ENCODE measurements at regions not wholly inside any gene's neighbourhood (a gene's known extent, or its start where the extent isn't known, plus 50 kb on each side); places are given as distances from the start of the nearest gene placed in this dataset.

DNA sequence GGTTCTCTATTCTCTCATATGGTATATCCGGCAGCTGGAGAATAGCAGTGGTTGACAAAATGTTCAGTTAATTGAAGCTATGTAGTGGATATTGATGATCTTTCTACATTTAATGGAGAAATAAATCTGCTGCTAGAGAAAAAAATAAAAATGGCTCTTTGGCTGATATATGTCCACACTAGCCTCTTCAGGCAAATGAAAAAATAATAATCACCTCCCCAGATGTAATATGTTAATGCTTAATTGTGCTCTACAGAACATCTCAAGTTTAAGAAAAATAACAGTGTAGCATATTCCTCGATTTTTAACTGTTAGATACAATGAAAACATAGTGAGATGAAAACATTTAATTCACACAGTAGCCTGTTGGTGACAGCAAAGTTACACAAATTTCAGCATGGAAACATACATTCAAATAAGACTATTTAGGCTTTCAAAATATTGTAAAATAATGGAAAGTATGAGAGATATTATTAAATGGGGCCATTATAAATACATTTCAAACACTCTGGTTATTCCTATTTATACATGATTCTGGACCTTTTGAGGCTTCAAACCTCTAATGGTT is 543.0 kb downstream of the MAT2B start:
- no peaks in the 10 kb centered on the region for H3K27me3 ChIP-seq (ENCODE audit: control insufficient read depth, insufficient read depth, low read length)
- H3K27ac ChIP-seq (ENCODE audit: low read depth, low read length), result no peak overlapping the region
- no peaks in the 10 kb centered on the region for H3K4me1 ChIP-seq (ENCODE audit: control insufficient read depth, insufficient read depth, low read length)
- H3K9ac ChIP-seq (ENCODE audit: low read length), result no peak overlapping the region
- no peaks in the 10 kb centered on the region for H3K36me3 ChIP-seq (ENCODE audit: control insufficient read depth, insufficient read depth, low read length)
- H3K4me3 ChIP-seq (ENCODE audit: low read length), result no peak overlapping the region

DNA sequence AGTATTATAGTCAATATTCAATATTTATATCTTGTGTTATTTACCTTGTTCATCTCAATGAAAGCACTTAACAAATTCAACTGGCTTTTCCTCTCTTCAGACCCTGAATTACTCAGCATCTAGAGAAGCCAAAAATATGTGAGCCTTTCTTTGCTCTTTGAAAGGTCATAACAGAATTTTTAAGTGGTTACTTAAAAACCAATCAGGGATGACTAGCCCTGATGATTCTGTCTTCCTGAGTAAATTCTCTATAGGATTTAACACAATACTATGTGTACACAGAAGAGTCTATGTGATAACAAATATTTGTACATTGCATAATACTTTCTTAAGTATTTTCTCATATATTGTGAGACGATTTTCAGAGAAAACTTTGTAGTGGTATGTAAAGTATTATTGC is 546.3 kb downstream of the MAT2B start:
- no peak overlapping the region for H3K27ac ChIP-seq (ENCODE audit: low read depth, low read length)
- no peak overlapping the region for H3K4me3 ChIP-seq (ENCODE audit: low read length)
- no peaks in the 10 kb centered on the region for H3K27me3 ChIP-seq (ENCODE audit: control insufficient read depth, insufficient read depth, low read length)
- no peaks in the 10 kb centered on the region for H3K4me1 ChIP-seq (ENCODE audit: control insufficient read depth, insufficient read depth, low read length)
- no peaks in the 10 kb centered on the region for H3K36me3 ChIP-seq (ENCODE audit: control insufficient read depth, insufficient read depth, low read length)
- H3K9ac ChIP-seq (ENCODE audit: low read length), result no peak overlapping the region

- H3K36me3 ChIP-seq (ENCODE audit: control insufficient read depth, insufficient read depth, low read length), result no peaks in the 10 kb centered on the region
- H3K27ac ChIP-seq (ENCODE audit: low read depth, low read length), result no peak overlapping the region
- no peak overlapping the region for H3K9ac ChIP-seq (ENCODE audit: low read length)
- H3K4me3 ChIP-seq (ENCODE audit: low read length), result no peak overlapping the region
- H3K4me1 ChIP-seq (ENCODE audit: control insufficient read depth, insufficient read depth, low read length), result no peaks in the 10 kb centered on the region
- no peaks in the 10 kb centered on the region for H3K27me3 ChIP-seq (ENCODE audit: control insufficient read depth, insufficient read depth, low read length)
Observed at GRCh38 chr5:164052536-164053093, 547.2 kb downstream of the MAT2B start.

DNA sequence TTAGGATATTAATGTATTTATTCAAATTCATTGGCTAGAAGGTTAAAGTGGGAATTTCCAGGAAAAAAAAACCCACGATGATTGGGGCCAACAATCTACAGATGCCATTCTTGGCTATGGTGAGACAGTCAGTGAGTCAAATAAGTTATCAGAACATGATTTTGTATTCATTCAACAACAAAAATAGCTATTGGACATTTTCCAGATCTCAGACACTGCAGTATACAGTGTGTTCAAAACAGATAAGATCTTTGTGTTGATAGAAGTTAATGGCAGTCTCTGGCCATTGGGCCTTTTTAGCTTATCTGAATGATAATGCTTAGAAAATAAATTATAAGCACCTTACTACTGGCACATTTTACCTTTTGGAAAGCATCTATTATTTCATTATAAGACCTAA is 547.7 kb downstream of the MAT2B start:
- no peaks in the 10 kb centered on the region for H3K36me3 ChIP-seq (ENCODE audit: control insufficient read depth, insufficient read depth, low read length)
- no peaks in the 10 kb centered on the region for H3K4me1 ChIP-seq (ENCODE audit: control insufficient read depth, insufficient read depth, low read length)
- no peaks in the 10 kb centered on the region for H3K27me3 ChIP-seq (ENCODE audit: control insufficient read depth, insufficient read depth, low read length)
- H3K4me3 ChIP-seq (ENCODE audit: low read length), result no peak overlapping the region
- no peak overlapping the region for H3K27ac ChIP-seq (ENCODE audit: low read depth, low read length)
- H3K9ac ChIP-seq (ENCODE audit: low read length), result no peak overlapping the region

- Histone ChIP-seq H3K36me3 (ENCODE audit: control insufficient read depth, insufficient read depth, low read length) (no peaks in the 10 kb centered on the region), H3K9ac (ENCODE audit: low read length) (no peak overlapping the region), H3K27ac (ENCODE audit: low read depth, low read length) (no peak overlapping the region), H3K4me1 (ENCODE audit: control insufficient read depth, insufficient read depth, low read length) (no peaks in the 10 kb centered on the region), H3K4me3 (ENCODE audit: low read length) (no peak overlapping the region), H3K27me3 (ENCODE audit: control insufficient read depth, insufficient read depth, low read length) (no peaks in the 10 kb centered on the region)
Observed at GRCh38 chr5:164054461-164054860, 549.0 kb downstream of the MAT2B start.

DNA sequence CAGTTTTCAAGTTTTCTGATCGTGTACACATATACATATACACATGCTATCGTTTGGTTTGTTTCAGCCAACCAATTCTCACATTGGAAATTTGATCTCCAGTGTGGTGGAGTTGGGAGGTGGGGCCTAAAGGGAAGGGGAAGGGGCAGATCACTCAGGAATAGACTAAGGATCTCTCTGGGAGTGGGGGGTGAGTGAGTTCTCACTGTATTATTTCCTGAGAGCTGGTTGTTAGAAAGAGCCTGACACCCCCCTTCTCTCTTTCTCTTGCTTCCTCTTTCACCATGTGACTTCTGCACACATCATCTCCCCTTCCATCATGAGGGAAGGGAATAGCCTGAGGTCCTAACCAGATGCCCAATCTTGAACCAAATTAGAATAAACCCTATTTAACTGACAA is 551.7 kb downstream of the MAT2B start:
- no peaks in the 10 kb centered on the region for H3K27me3 ChIP-seq (ENCODE audit: control insufficient read depth, insufficient read depth, low read length)
- H3K9ac ChIP-seq (ENCODE audit: low read length), result no peak overlapping the region
- no peaks in the 10 kb centered on the region for H3K4me1 ChIP-seq (ENCODE audit: control insufficient read depth, insufficient read depth, low read length)
- no peaks in the 10 kb centered on the region for H3K36me3 ChIP-seq (ENCODE audit: control insufficient read depth, insufficient read depth, low read length)
- H3K27ac ChIP-seq (ENCODE audit: low read depth, low read length), result no peak overlapping the region
- no peak overlapping the region for H3K4me3 ChIP-seq (ENCODE audit: low read length)

DNA sequence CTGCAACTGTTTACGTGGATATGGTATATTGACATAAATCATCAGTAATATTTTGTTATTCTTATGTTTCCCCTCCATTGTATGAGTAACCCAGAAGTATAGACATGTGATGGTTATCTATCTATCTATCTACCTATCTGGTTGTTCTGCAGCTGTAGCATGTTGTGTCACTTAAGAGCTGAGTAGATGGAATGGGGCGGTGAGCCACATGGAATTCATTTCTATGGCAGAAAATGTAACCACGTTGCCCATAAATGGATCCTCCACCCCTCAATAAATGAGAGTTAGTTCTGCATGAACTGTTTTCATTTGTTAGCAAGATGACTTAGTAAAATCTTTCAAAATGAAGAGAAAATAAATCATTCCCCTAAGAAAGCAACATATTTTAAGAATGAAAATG is 553.2 kb downstream of the MAT2B start:
- H3K36me3 ChIP-seq (ENCODE audit: control insufficient read depth, insufficient read depth, low read length), result no peaks in the 10 kb centered on the region
- no peaks in the 10 kb centered on the region for H3K4me1 ChIP-seq (ENCODE audit: control insufficient read depth, insufficient read depth, low read length)
- H3K9ac ChIP-seq (ENCODE audit: low read length), result no peak overlapping the region
- no peak overlapping the region for H3K4me3 ChIP-seq (ENCODE audit: low read length)
- H3K27ac ChIP-seq (ENCODE audit: low read depth, low read length), result no peak overlapping the region
- H3K27me3 ChIP-seq (ENCODE audit: control insufficient read depth, insufficient read depth, low read length), result no peaks in the 10 kb centered on the region

DNA sequence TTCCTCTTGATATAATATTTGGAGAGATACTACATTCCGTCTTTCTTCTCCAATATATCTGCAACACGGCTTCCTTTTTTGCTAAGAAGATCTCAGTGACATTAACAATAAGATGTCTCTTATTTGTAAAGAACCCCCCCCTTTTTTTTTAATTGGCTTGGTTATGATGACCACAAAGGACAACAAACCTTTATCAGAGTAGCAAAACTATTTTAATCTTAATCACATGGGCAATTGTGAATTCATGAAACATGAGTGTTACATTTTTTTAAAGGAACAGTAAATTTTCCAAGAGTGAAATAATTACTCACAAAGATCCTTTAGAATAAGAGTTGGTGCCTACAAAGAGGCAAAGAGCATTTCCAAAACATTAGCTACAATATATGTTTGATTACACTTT is 554.1 kb downstream of the MAT2B start:
- Histone ChIP-seq H3K4me3 (ENCODE audit: low read length) (no peak overlapping the region), H3K36me3 (ENCODE audit: control insufficient read depth, insufficient read depth, low read length) (no peaks in the 10 kb centered on the region), H3K27me3 (ENCODE audit: control insufficient read depth, insufficient read depth, low read length) (no peaks in the 10 kb centered on the region), H3K9ac (ENCODE audit: low read length) (no peak overlapping the region), H3K4me1 (ENCODE audit: control insufficient read depth, insufficient read depth, low read length) (no peaks in the 10 kb centered on the region), H3K27ac (ENCODE audit: low read depth, low read length) (no peak overlapping the region)

DNA sequence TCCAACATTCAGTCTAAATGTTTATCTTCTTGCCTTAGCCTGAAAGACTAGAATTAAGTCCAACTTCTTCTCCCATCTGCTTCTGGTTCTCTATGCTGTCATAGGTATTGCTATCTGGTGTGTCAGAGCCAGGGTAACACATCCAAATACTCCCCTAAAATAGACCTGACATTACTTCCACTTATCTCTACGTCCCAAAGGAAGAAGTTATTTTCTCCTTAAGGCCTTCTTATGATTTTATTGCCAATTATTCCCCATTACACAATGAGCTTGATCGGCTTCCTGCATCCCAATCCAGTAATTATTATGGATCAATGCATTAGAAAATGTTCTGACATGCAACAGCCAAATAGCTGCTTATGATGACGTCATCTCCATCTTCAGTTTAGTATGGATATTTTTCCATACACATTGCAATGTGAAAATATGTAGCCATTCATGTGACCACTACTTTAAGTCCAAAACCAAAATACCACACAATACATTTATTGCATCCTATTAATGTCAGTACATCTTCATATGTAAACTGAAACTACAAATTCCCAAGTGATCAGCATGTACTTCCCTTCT is 555.5 kb downstream of the MAT2B start:
- Histone ChIP-seq H3K27me3 (ENCODE audit: control insufficient read depth, insufficient read depth, low read length) (no peaks in the 10 kb centered on the region), H3K27ac (ENCODE audit: low read depth, low read length) (no peak overlapping the region), H3K4me3 (ENCODE audit: low read length) (no peak overlapping the region), H3K9ac (ENCODE audit: low read length) (no peak overlapping the region), H3K36me3 (ENCODE audit: control insufficient read depth, insufficient read depth, low read length) (no peaks in the 10 kb centered on the region), H3K4me1 (ENCODE audit: control insufficient read depth, insufficient read depth, low read length) (no peaks in the 10 kb centered on the region)

- Histone ChIP-seq H3K4me3 (ENCODE audit: low read length) (no peak overlapping the region), H3K4me1 (ENCODE audit: control insufficient read depth, insufficient read depth, low read length) (no peaks in the 10 kb centered on the region), H3K27me3 (ENCODE audit: control insufficient read depth, insufficient read depth, low read length) (no peaks in the 10 kb centered on the region), H3K36me3 (ENCODE audit: control insufficient read depth, insufficient read depth, low read length) (no peaks in the 10 kb centered on the region), H3K27ac (ENCODE audit: low read depth, low read length) (no peak overlapping the region), H3K9ac (ENCODE audit: low read length) (no peak overlapping the region)
Observed at GRCh38 chr5:164062304-164062703, 556.9 kb downstream of the MAT2B start.

GRCh38 chr5:164065266-164065665 is 559.8 kb downstream of the MAT2B start:
- no peak overlapping the region for H3K9ac ChIP-seq (ENCODE audit: low read length)
- no peaks in the 10 kb centered on the region for H3K36me3 ChIP-seq (ENCODE audit: control insufficient read depth, insufficient read depth, low read length)
- H3K4me1 ChIP-seq (ENCODE audit: control insufficient read depth, insufficient read depth, low read length), result no peaks in the 10 kb centered on the region
- H3K27ac ChIP-seq (ENCODE audit: low read depth, low read length), result no peak overlapping the region
- H3K4me3 ChIP-seq (ENCODE audit: low read length), result no peak overlapping the region
- H3K27me3 ChIP-seq (ENCODE audit: control insufficient read depth, insufficient read depth, low read length), result no peaks in the 10 kb centered on the region

- Histone ChIP-seq H3K4me3 (ENCODE audit: low read length) (no peak overlapping the region), H3K4me1 (ENCODE audit: control insufficient read depth, insufficient read depth, low read length) (no peaks in the 10 kb centered on the region), H3K27ac (ENCODE audit: low read depth, low read length) (no peak overlapping the region), H3K27me3 (ENCODE audit: control insufficient read depth, insufficient read depth, low read length) (no peaks in the 10 kb centered on the region), H3K9ac (ENCODE audit: low read length) (no peak overlapping the region), H3K36me3 (ENCODE audit: control insufficient read depth, insufficient read depth, low read length) (no peaks in the 10 kb centered on the region)
Observed at GRCh38 chr5:164071671-164072070, 566.3 kb downstream of the MAT2B start.

GRCh38 chr5:164073081-164073480 is 567.7 kb downstream of the MAT2B start:
- Histone ChIP-seq H3K27me3 (ENCODE audit: control insufficient read depth, insufficient read depth, low read length) (no peaks in the 10 kb centered on the region), H3K9ac (ENCODE audit: low read length) (no peak overlapping the region)

More at GRCh38 chr5:164073081-164073480, 567.7 kb downstream of the MAT2B start:
- Histone ChIP-seq H3K4me3 (ENCODE audit: low read length) (no peak overlapping the region), H3K4me1 (ENCODE audit: control insufficient read depth, insufficient read depth, low read length) (no peaks in the 10 kb centered on the region), H3K27ac (ENCODE audit: low read depth, low read length) (no peak overlapping the region), H3K36me3 (ENCODE audit: control insufficient read depth, insufficient read depth, low read length) (no peaks in the 10 kb centered on the region)

All from rectal smooth muscle tissue (tissue), 1 donor.